ENCODE measurements at regions not wholly inside any gene's neighbourhood (a gene's known extent, or its start where the extent isn't known, plus 50 kb on each side); places are given as distances from the start of the nearest gene placed in this dataset.

- DNase-seq = no peak
Measured at GRCh38 chr6:41474213-41474933, 71.8 kb upstream of the FOXP4 start.

- no peak for DNase-seq
Measured at GRCh38 chr6:41475164-41475563, 71.0 kb upstream of the FOXP4 start.

GRCh38 chr6:41475737-41476357 is 70.3 kb upstream of the FOXP4 start:
- no peak for DNase-seq

- no peak for DNase-seq
Measured at GRCh38 chr6:41476401-41476800, 69.8 kb upstream of the FOXP4 start.

- DNase-seq = no peak
Measured at GRCh38 chr6:41477572-41477971, 68.6 kb upstream of the FOXP4 start.

GRCh38 chr6:41483943-41484342 is 62.2 kb upstream of the FOXP4 start:
- DNase-seq = no peak

- DNase-seq = no peak
Measured at GRCh38 chr6:41487860-41488432, 58.2 kb upstream of the FOXP4 start.

- DNase-seq = no peak
Measured at GRCh38 chr6:41488433-41489119, 57.6 kb upstream of the FOXP4 start.

- DNase-seq = no peak
Measured at GRCh38 chr6:41489120-41489851, 56.9 kb upstream of the FOXP4 start.

GRCh38 chr6:41492261-41492891 is 53.8 kb upstream of the FOXP4 start:
- DNase-seq = no peak

GRCh38 chr6:41494212-41495110 is 51.7 kb upstream of the FOXP4 start:
- no peak for DNase-seq

Data from NCI-H2081 (cell line).